ENCODE measurements at regions not wholly inside any gene's neighbourhood (a gene's known extent, or its start where the extent isn't known, plus 50 kb on each side); places are given as distances from the start of the nearest gene placed in this dataset.
"Not testable (repeated sequence)": the region's sequence is repeated elsewhere in the genome, so short reads cannot be mapped to it uniquely, and the experiment has no call there.

- TF ChIP-seq EZH2 (IDR thresholded peaks at IDR 0.05); POLR2AphosphoS5 (IDR thresholded peaks at IDR 0.05; ENCODE audit: borderline replicate concordance, low read depth, low read length); FOXP2 (optimal IDR thresholded peaks at IDR 0.05; ENCODE audit: control extremely low read depth, extremely low read length, insufficient read depth): not testable (repeated sequence)
Measured at GRCh38 chrX:47738870-47739269, 79.9 kb upstream of the UXT start.
